Neural progenitor cell (in vitro differentiated cells): ENCODE measurements at regions not wholly inside any gene's neighbourhood (a gene's known extent, or its start where the extent isn't known, plus 50 kb on each side); places are given as distances from the start of the nearest gene placed in this dataset.

ENCODE experiments used
- CTCF ChIP-seq: fragments of 200-600 bp; sonication (generic); IDR thresholded peaks from 2 replicates; pipeline ENCODE4 v1.5.1; 2017; ENCODE audit warnings: antibody characterized with exemption, mild to moderate bottlenecking
- EZH2 ChIP-seq: fragments of 200-600 bp; sonication (generic); IDR thresholded peaks from 2 replicates; pipeline ENCODE4 v1.6.1; 2017; ENCODE audit warnings: antibody characterized with exemption, mild to moderate bottlenecking, moderate library complexity

GRCh38 chr12:64993461-64993860, 127.6 kb downstream of the WIF1 start:
- no peak for TF ChIP-seq CTCF
- no peak for TF ChIP-seq EZH2
